ENCODE measurements at regions not wholly inside any gene's neighbourhood (a gene's known extent, or its start where the extent isn't known, plus 50 kb on each side); places are given as distances from the start of the nearest gene placed in this dataset.

GRCh38 chr12:92080911-92081285 lies 64.7 kb downstream of the BTG1 start:
- TF ChIP-seq, protein P1, sequence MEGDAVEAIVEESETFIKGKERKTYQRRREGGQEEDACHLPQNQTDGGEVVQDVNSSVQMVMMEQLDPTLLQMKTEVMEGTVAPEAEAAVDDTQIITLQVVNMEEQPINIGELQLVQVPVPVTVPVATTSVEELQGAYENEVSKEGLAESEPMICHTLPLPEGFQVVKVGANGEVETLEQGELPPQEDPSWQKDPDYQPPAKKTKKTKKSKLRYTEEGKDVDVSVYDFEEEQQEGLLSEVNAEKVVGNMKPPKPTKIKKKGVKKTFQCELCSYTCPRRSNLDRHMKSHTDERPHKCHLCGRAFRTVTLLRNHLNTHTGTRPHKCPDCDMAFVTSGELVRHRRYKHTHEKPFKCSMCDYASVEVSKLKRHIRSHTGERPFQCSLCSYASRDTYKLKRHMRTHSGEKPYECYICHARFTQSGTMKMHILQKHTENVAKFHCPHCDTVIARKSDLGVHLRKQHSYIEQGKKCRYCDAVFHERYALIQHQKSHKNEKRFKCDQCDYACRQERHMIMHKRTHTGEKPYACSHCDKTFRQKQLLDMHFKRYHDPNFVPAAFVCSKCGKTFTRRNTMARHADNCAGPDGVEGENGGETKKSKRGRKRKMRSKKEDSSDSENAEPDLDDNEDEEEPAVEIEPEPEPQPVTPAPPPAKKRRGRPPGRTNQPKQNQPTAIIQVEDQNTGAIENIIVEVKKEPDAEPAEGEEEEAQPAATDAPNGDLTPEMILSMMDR (IDR thresholded peaks at IDR 0.05): no peak
- TF ChIP-seq EZH2 (IDR thresholded peaks at IDR 0.05; ENCODE audit: borderline replicate concordance, insufficient read depth, low read depth, low read length, poor library complexity, severe bottlenecking): no peak
